ENCODE measurements at regions not wholly inside any gene's neighbourhood (a gene's known extent, or its start where the extent isn't known, plus 50 kb on each side); places are given as distances from the start of the nearest gene placed in this dataset.
"Not testable (repeated sequence)": the region's sequence is repeated elsewhere in the genome, so short reads cannot be mapped to it uniquely, and the experiment has no call there.

DNA sequence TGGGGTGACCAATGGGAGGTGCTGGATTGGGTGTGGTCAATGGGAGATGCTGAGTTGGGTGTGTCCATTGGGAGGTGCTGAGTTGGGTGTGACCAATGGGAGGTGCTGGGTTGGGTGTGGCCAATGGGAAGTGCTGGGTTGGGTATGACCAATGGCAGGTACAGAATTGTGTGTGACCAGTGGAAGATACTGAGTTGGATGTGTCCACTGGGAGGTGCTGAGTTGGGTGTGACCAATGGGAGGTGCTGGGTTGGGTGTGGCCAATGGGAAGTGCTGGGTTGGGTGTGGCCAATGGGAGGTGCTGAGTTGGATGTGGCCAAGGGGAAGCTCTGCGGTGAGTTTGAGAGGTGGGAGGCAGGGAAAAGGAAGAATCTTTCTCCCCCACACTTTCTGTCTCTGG, 250.0 kb upstream of the PROK2 start:
- no peak for DNase-seq

- no peak for DNase-seq
Measured at GRCh38 chr3:72033666-72034428, 248.9 kb upstream of the PROK2 start.

- DNase-seq = no peak
Measured at GRCh38 chr3:72032441-72033135, 247.6 kb upstream of the PROK2 start.

- no peak for DNase-seq
Measured at GRCh38 chr3:72031581-72031980, 246.6 kb upstream of the PROK2 start.

DNA sequence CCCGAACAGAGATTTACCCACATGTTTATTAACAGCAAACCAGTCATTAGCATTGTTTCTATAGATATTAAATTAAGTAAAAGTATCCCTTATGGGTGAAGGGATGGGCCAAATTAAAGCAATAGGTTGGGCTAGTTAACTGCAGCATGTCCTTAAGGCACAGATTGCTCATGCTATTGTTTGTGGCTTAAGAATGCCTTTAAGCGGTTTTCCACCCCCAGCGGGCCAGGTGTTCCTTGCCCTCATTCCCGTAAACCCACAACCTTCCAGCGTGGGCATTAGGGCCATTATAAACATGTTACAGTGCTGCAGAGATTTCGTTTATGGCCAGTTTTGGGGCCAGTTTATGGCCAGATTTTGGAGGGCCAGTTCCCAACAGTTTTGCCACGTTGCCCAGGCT, 245.3 kb upstream of the PROK2 start:
- not testable (repeated sequence) for DNase-seq

DNA sequence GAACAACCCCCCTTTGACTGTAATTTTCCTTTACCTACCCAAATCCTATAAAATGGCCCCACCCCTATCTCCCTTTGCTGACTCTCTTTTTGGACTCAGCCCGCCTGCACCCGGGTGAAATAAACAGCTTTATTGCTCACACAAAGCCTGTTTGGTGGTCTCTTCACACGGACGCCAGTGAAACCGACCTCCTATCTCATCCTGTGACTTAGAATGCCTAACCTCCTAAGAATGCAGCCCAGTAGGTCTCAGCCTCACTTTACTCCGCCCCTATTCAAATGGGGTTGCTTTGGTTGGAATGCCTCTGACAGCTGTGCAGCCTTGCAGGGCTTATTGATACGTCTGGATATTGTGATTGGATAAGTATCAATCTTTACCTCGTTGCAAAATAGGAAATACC, 243.8 kb upstream of the PROK2 start:
- not testable (repeated sequence) for DNase-seq

DNA sequence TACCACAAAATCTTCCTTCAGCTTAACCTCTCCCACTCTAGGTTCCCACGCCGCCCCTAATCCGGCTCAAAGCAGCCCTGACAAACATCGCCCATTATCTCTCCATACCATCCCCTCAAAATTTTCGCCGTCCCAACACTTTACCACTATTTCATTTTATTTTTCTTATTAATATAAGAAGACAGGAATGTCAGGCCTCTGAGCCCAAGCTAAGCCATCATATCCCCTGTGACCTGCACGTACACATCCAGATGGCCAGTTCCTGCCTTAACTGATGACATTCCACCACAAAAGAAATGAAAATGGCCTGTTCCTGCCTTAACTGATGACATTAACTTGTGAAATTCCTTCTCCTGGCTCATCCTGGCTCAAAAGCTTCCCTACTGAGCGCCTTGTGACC, 243.4 kb upstream of the PROK2 start:
- not testable (repeated sequence) for DNase-seq

DNA sequence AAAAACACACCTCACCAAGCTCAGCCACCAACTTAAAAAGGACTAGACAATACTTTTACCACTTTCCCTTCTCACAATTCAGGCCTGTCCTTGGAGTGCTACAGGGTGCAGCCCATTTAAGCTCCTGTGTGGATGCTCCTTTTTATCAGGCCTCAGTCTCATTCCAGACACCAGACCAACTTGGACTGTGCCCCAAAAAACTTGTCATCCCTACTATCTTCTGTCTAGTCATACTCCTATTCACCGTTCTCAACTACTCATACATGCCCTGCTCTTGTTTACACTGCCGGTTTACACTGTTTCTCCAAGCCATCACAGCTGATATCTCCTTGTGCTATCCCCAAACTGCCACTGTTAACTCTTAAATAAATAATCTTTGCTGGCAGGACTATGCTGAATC, 242.8 kb upstream of the PROK2 start:
- DNase-seq = not testable (repeated sequence)

DNA sequence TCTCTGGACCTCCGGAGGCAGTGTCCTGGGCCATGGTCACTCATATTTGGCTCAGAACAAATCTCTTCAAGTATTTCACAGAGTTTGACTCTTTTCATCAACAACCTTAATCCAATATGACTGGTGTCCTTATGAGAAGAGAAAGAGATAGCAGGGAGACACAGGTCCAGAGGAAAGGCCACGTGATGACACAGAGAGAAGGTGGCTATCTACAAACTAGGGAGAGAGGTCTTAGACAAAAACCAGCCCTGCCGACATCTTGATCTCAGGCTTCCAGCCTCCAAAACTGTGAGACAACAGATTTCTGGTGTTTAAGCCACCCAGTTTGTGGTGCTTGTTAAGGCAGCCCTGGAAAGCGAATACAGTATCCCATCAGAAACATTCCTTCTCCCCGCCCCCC, 237.1 kb upstream of the PROK2 start:
- no peak for DNase-seq

GRCh38 chr3:72021531-72021930, 236.6 kb upstream of the PROK2 start:
- DNase-seq = no peak

GRCh38 chr3:72018343-72018984, 233.5 kb upstream of the PROK2 start:
- no peak for DNase-seq

DNA sequence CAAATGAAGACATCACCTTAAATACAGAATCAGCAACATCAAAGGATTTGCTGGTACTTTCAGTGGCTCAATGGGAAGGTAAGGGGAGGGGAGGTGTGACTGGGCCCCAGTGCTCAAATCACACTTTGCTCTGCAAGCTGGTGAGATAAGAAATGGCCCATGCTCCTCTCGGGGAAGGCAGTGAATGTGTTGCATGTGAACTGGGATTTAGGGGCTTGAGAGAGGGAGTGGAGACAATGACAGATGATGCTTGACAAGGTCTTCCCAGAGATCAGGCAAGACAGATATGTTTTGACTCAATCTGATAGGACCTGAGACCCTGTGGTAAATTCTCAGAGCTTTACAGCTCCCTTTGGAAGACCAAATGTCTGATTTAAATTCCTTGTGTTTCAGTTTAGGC, 233.0 kb upstream of the PROK2 start:
- no peak for DNase-seq

- no peak for DNase-seq
Measured at GRCh38 chr3:72017311-72017710, 232.4 kb upstream of the PROK2 start.

- no peak for DNase-seq
Measured at GRCh38 chr3:72015463-72015862, 230.5 kb upstream of the PROK2 start.

GRCh38 chr3:72013084-72013483, 228.1 kb upstream of the PROK2 start:
- no peak for DNase-seq

DNA sequence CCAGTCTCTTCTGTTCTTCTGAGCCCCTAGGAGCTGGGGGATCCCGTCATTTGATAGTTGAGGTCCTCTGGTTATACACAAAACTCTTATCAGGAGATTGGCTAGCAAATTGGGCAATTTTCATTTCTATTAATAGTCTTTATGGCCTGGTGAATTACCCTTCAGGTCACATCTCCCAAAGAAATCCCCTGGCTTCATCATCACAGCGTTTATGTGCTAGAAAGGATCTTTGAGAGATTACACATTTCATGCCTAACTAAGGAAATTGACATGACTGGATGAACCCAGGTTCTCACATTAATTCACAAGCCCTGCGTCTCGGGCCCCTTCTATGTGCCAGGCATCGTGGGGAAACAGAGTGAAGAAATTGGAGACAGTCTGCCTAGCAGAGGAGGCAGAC, 227.4 kb upstream of the PROK2 start:
- DNase-seq = no peak

GRCh38 chr3:72011485-72011884, 226.5 kb upstream of the PROK2 start:
- no peak for DNase-seq

GRCh38 chr3:72009851-72010443, 225.0 kb upstream of the PROK2 start:
- DNase-seq = no peak

GRCh38 chr3:72008226-72008996, 223.5 kb upstream of the PROK2 start:
- no peak for DNase-seq

DNA sequence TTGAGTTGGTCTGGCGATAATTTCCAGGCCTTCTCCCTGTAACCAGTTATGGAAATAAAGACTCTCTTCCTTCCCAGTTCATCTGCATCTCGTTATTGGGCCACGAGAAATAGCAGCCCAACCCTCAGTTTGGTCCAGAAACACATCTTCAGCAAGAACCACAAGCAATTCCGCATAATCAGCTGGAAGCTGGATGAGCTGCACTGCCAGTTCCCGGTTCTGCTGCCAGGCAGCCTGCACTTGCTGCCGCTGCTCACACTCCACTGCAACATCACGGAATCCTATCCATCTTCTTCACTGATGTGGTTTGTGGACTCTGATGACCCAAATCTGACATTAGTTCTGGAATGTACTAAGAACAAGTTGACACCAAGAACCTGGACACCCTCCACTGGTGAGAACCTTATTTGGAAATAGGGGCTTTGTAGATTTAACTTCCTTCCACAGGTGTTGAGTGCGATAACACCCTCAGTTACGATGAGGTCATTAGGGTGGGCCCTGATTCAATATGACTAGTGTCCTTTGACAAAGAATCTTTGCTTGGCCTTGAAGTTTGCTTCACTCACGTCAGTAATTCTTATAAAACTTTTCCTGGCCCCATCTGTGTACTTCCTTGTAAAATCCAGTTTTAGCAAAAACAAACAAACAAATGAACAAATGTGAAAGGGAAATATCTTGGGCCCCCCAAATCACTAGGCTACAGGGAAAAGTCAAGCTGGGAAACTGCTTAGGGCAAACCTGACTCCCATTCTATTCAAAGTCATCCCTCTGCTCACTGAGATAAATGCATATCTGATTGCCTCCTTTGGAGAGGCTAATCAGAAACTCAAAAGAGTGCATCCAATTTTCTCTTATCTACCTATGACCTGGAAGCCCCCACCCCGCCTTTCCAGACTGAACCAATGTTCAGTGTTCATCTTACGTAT, 221.9 kb upstream of the PROK2 start:
- no peak for DNase-seq

DNA sequence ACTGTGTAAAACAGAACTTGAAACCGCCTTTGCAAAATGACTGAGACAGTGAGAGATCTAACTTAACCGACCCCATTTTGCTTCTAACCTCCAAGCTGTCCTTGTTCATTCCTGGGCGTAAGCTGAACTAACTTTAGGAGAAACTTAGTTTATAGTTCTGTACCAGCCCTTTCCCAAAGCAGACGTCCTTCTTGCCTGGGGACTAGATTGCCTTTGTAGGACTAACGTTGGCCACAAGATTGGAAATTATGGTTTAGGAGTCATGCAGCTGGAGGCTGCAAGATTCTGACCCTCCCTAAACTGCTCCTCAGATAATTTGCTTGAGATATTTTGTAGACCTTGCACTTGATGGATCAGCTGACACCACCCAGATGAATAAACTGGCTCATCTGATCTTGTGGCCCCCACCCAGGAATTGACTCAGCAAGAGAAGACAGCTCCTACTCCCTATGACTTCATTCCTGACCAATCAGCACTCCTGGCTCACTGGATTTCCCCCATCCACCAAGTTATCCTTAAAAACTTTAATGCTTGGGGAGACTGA, 219.9 kb upstream of the PROK2 start:
- DNase-seq = no peak

Measured in T-helper 9 cell (primary cell).